SK-N-MC (cell line): ENCODE measurements at regions not wholly inside any gene's neighbourhood (a gene's known extent, or its start where the extent isn't known, plus 50 kb on each side); places are given as distances from the start of the nearest gene placed in this dataset.

Experiments used
- EZH2 ChIP-seq: fragments of 200-600 bp; sonication (generic); IDR thresholded peaks from one replicate; pipeline ENCODE4 v1.6.1; 2017; ENCODE audit warnings: antibody characterized with exemption
- POLR2AphosphoS5 ChIP-seq: IDR thresholded peaks from 2 replicates; pipeline ENCODE4 v1.6.1; 2012; ENCODE audit warnings: mild to moderate bottlenecking, low read depth, low read length, borderline replicate concordance

GRCh38 chrX:122584981-122585380, 599.1 kb upstream of the GRIA3 start:
- TF ChIP-seq EZH2 = no peak
- no peak for TF ChIP-seq POLR2AphosphoS5
